B cell (primary cell): ENCODE measurements at regions not wholly inside any gene's neighbourhood (a gene's known extent, or its start where the extent isn't known, plus 50 kb on each side); places are given as distances from the start of the nearest gene placed in this dataset.

Experiments used
- ATAC-seq: fragments of 200-7000 bp; cut with Tn5 transposase; one replicate; pipeline ENCODE4 v1.10.0; 2021; ENCODE audit warnings: low read depth, mild to moderate bottlenecking, moderate number of reproducible peaks, moderate library complexity
- CTCF ChIA-PET: fragments of 350-600 bp; sonication (Branson Sonifier 250); formaldehyde crosslinking; loops from one replicate; lab custom pipeline; 2021; ENCODE audit warnings: antibody characterized with exemption, inconsistent platforms; lab: Charles Lee
- POLR2A ChIA-PET: fragments of 350-600 bp; sonication (Branson Sonifier 250); formaldehyde crosslinking; loops from one replicate; lab custom pipeline; 2021; ENCODE audit warnings: antibody characterized with exemption; lab: Charles Lee
- DNase-seq: peaks from one replicate; pipeline ENCODE4 v3.0.0; 2013
- H2AFZ ChIP-seq: 2 replicates; pipeline ENCODE4 v1.6.1; 2012; ENCODE audit warnings: mild to moderate bottlenecking, low read depth, low read length; ENCODE audit not compliant: insufficient read depth, poor library complexity, severe bottlenecking
- H3K27ac ChIP-seq, 2 donors: 1 replicate in 1 of 2; 2 replicates in 1 of 2; pipeline ENCODE4 v1.5.1; 2012 to 2013; ENCODE audit warnings: low read length in 2 of 2, mild to moderate bottlenecking in 2 of 2, moderate library complexity in 1 of 2
- H3K27me3 ChIP-seq, 4 experiments: fragments of 200-600 bp in 1 of 4; sonication (generic) in 1 of 4; replicated peaks in 1 of 4; 1 replicate in 2 of 4; 2 replicates in 2 of 4; pipeline versions ENCODE4 v1.6.1 to v1.7.0; 2013 to 2016; ENCODE audit warnings: low read length in 3 of 4, mild to moderate bottlenecking in 2 of 4, mixed read lengths in 1 of 4, moderate library complexity in 1 of 4; ENCODE audit not compliant: insufficient read depth in 4 of 4, control insufficient read depth in 3 of 4; ENCODE audit errors: control extremely low read depth in 1 of 4
- H3K36me3 ChIP-seq, 2 experiments: replicated peaks in 1 of 2; 1 replicate in 1 of 2; 2 replicates in 1 of 2; pipeline versions ENCODE4 v1.6.1 to v1.7.1; 2013; ENCODE audit warnings: low read length in 1 of 2; ENCODE audit not compliant: insufficient read depth in 2 of 2, control insufficient read depth in 1 of 2; ENCODE audit errors: control extremely low read depth in 1 of 2, extremely low read depth in 1 of 2
- H3K4me1 ChIP-seq, 2 donors: fragments of 200-600 bp in 1 of 2; sonication (generic) in 1 of 2; 1 replicate in 1 of 2; 2 replicates in 1 of 2; pipeline versions ENCODE4 v1.5.1 to v1.6.1; 2013 to 2017; ENCODE audit warnings: low read length in 2 of 2; ENCODE audit not compliant: control insufficient read depth in 2 of 2, insufficient read depth in 2 of 2
- H3K4me2 ChIP-seq: replicated peaks from 2 replicates; pipeline ENCODE3; 2012; ENCODE audit warnings: mild to moderate bottlenecking, low read depth, low read length; ENCODE audit not compliant: poor library complexity, severe bottlenecking
- H3K4me3 ChIP-seq, 5 experiments: fragments of 200-600 bp in 1 of 5; sonication (generic) in 1 of 5; 1 replicate in 3 of 5; 2 replicates in 2 of 5; pipeline versions ENCODE4 v1.5.1 to v1.7.0; 2011 to 2016; ENCODE audit warnings: low read length in 4 of 5, mild to moderate bottlenecking in 4 of 5, low read depth in 2 of 5, control low read depth in 1 of 5, moderate library complexity in 1 of 5; ENCODE audit not compliant: insufficient read depth in 1 of 5; ENCODE audit errors: control extremely low read depth in 1 of 5, extremely low read depth in 1 of 5
- H3K79me2 ChIP-seq: fragments of 200-600 bp; sonication (generic); one replicate; pipeline ENCODE4 v1.6.0; 2016; ENCODE audit warnings: low read length; ENCODE audit not compliant: control insufficient read depth, insufficient read depth
- H3K9ac ChIP-seq: fragments of 200-600 bp; sonication (generic); 2 replicates; pipeline ENCODE4 v1.6.1; 2017; ENCODE audit warnings: mild to moderate bottlenecking, low read length, moderate library complexity
- H3K9me3 ChIP-seq, 3 donors: one replicate each; pipeline versions ENCODE4 v1.6.1 to v1.7.1; 2013; ENCODE audit warnings: low read length in 2 of 3; ENCODE audit not compliant: control insufficient read depth in 2 of 3, insufficient read depth in 1 of 3; ENCODE audit errors: control extremely low read depth in 1 of 3
- H4K20me1 ChIP-seq: 2 replicates; pipeline ENCODE4 v1.6.0; 2012; ENCODE audit warnings: mild to moderate bottlenecking, low read length; ENCODE audit not compliant: insufficient read depth, control insufficient read depth, poor library complexity, severe bottlenecking
- H3K27ac Mint-ChIP-seq: one replicate; pipeline ENCODE4 v1.8.0; 2021; ENCODE audit warnings: mixed read lengths
- H3K27me3 Mint-ChIP-seq: one replicate; pipeline ENCODE4 v1.8.0; 2021; ENCODE audit warnings: mixed read lengths
- H3K4me1 Mint-ChIP-seq: one replicate; pipeline ENCODE4 v1.8.0; 2021; ENCODE audit warnings: mixed read lengths
- H3K4me3 Mint-ChIP-seq: one replicate; pipeline ENCODE4 v1.8.0; 2021; ENCODE audit warnings: mixed read lengths
- H3K9me3 Mint-ChIP-seq: one replicate; pipeline ENCODE4 v1.8.0; 2022; ENCODE audit warnings: mixed read lengths; ENCODE audit not compliant: insufficient read depth
- CTCF ChIP-seq: fragments of 200-600 bp; IDR thresholded peaks from one replicate; pipeline ENCODE4 v1.8.0; 2022; ENCODE audit warnings: antibody characterized with exemption, mild to moderate bottlenecking
- EZH2 ChIP-seq: IDR thresholded peaks from 2 replicates; pipeline ENCODE4 v1.6.1; 2012; ENCODE audit warnings: borderline replicate concordance, low read depth, mild to moderate bottlenecking, moderate library complexity, low read length; ENCODE audit not compliant: insufficient read depth, poor library complexity, severe bottlenecking
- WGBS: methylation state at CpG from one replicate; pipeline ENCODE4 v1.1.5; 2013; ENCODE audit warnings: missing lambda C conversion rate; ENCODE audit not compliant: insufficient coverage; 5-methylcytosine and 5-hydroxymethylcytosine counted together
- intact Hi-C: fragments of 100-400 bp; cut with micrococcal nuclease; formaldehyde crosslinking; loops from one replicate; pipeline ENCODE4 v1.10.0; 2022

GRCh38 chr16:54432897-54433229 lies 146.3 kb upstream of the IRX3 start:
- no peak overlapping the region for H3K4me3 Mint-ChIP-seq
- H3K27me3 Mint-ChIP-seq: peaks cover 24% of the 10 kb centered on the region
- TF ChIP-seq CTCF: no peak
- H3K9me3 Mint-ChIP-seq: peaks cover 5% of the 10 kb centered on the region
- Histone ChIP-seq H3K27me3 (peaks cover 0 to 16% (median 1%) of the 10 kb centered on the region in 4 experiments), H3K36me3 (no peaks in the 10 kb centered on the region), H3K27ac (no peak overlapping the region), H3K4me1 (no peaks in the 10 kb centered on the region), H4K20me1 (no peaks in the 10 kb centered on the region), H3K4me2 (no peak overlapping the region), H3K9me3 (peaks cover 0 to 34% (median 0%) of the 10 kb centered on the region in 3 donors), H3K9ac (no peak overlapping the region), H2AFZ (no peak overlapping the region), H3K4me3 (no peak overlapping the region), H3K79me2 (no peaks in the 10 kb centered on the region)
- no peak for DNase-seq
- ChIA-PET CTCF (no interaction called here), POLR2A (no interaction called here)
- intact Hi-C loops: no loop called here
- H3K4me1 Mint-ChIP-seq: no peaks in the 10 kb centered on the region
- no peak overlapping the region for H3K27ac Mint-ChIP-seq
- no peak for ATAC-seq
- 100% methylated on average over 2 of the region's 6 CpGs for WGBS

- 62% methylated on average over 20 of the region's 23 CpGs for WGBS
- H2AFZ ChIP-seq: no peak overlapping the region
- ChIA-PET CTCF (no interaction called here), POLR2A (no interaction called here)
- DNase-seq (no peak), ATAC-seq (no peak)
- peaks cover 0 to 16% (median 1%) of the 10 kb centered on the region in 4 experiments for H3K27me3 ChIP-seq
- H3K36me3 ChIP-seq: no peaks in the 10 kb centered on the region
- intact Hi-C loops: no loop called here
- peaks cover 5% of the 10 kb centered on the region for H3K9me3 Mint-ChIP-seq
- H3K4me1 ChIP-seq: no peaks in the 10 kb centered on the region
- no peaks in the 10 kb centered on the region for H3K79me2 ChIP-seq
- H3K9ac ChIP-seq: no peak overlapping the region
- no peak overlapping the region for H3K27ac ChIP-seq
- no peak overlapping the region for H3K27ac Mint-ChIP-seq
- no peak overlapping the region for H3K4me2 ChIP-seq
- peaks cover 0 to 31% (median 0%) of the 10 kb centered on the region in 3 donors for H3K9me3 ChIP-seq
- no peaks in the 10 kb centered on the region for H4K20me1 ChIP-seq
- H3K4me3 ChIP-seq: no peak overlapping the region
- no peaks in the 10 kb centered on the region for H3K4me1 Mint-ChIP-seq
- peaks cover 24% of the 10 kb centered on the region for H3K27me3 Mint-ChIP-seq
- H3K4me3 Mint-ChIP-seq: no peak overlapping the region
- TF ChIP-seq EZH2 (no peak), CTCF (no peak)
Observed at GRCh38 chr16:54431997-54432896, 145.7 kb upstream of the IRX3 start.
